A673 (cell line): ENCODE measurements at regions not wholly inside any gene's neighbourhood (a gene's known extent, or its start where the extent isn't known, plus 50 kb on each side); places are given as distances from the start of the nearest gene placed in this dataset.

Experiments used
- CTCF ChIP-seq: fragments of 300-800, 200-600 bp; sonication (generic); conservative IDR thresholded peaks from 2 replicates; pipeline ENCODE4 v1.5.1; 2017; ENCODE audit warnings: low read depth, mild to moderate bottlenecking, antibody characterized with exemption, low read length, moderate library complexity, mixed read lengths
- EZH2 ChIP-seq: fragments of 200-600 bp; sonication (generic); IDR thresholded peaks from 2 replicates; pipeline ENCODE4 v1.6.1; 2017; ENCODE audit warnings: borderline replicate concordance, low read depth, mild to moderate bottlenecking, mixed read lengths, antibody characterized with exemption, low read length; ENCODE audit not compliant: poor library complexity, severe bottlenecking

GRCh38 chr5:152309926-152310450, 95.1 kb downstream of the NMUR2 start:
- TF ChIP-seq CTCF (no peak), EZH2 (no peak)
